ENCODE measurements at regions not wholly inside any gene's neighbourhood (a gene's known extent, or its start where the extent isn't known, plus 50 kb on each side); places are given as distances from the start of the nearest gene placed in this dataset.

DNA sequence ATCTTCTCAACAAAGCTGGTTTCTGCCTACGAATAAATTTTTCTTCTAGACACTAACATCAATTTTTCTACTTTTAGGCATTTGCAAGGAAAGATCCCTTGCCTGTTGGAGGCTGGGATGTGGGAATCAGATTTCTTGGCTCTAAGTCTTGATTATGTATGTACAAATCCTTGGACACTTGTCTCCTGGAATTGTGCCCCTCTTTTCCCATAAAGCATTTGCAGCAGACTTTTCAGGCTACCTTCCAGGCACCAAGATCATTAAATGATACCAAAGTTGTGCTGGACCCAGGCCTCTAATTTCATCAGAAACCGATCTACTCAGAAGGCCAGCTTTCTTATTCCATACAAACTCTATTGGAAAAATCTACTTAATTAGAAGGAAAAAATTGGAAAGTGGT, 339.5 kb upstream of the DIPK2B start:
- TF ChIP-seq POLR2A (IDR thresholded peaks at IDR 0.05): no peak
- no peak for TF ChIP-seq CTCF (IDR thresholded peaks at IDR 0.05)

All from transverse colon (tissue), 3 donors.